ENCODE measurements at regions not wholly inside any gene's neighbourhood (a gene's known extent, or its start where the extent isn't known, plus 50 kb on each side); places are given as distances from the start of the nearest gene placed in this dataset.

- Mint-ChIP-seq H3K4me1 (no peaks in the 10 kb centered on the region), H3K4me3 (no peak overlapping the region), H3K27ac (no peak overlapping the region), H3K9me3 (peaks cover 0 to 4% (median under 1%) of the 10 kb centered on the region in 6 donors), H3K36me3 (no peaks in the 10 kb centered on the region), H3K27me3 (ENCODE audit: low read depth in 3 of 3) (peaks cover 0 to 2% (median 1%) of the 10 kb centered on the region in 3 donors)
- DNase-seq, result no peak
These were observed 309.0 kb upstream of the CHD6 start for GRCh38 chr20:41927189-41927588.

DNA sequence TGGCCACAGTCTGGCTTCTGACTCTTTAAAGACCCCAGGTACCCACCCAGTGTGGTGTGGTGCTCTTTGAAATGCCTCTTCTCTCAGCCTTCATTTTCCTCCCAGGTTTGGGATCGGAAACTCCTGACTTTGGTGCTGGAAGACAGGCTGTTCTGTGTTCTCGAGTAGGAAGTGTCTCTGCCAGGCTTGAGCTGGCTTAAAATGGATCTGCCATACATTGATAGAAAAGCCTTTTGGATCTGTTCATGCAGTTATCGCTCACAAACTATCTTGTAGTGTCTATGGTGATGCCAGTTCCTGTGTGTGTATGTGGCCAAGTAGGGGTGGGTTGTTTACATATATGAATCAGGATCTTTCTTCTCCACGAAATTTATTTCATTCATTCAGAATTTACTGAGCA lies 307.3 kb upstream of the CHD6 start:
- Mint-ChIP-seq H3K9me3 (peaks cover 0 to 4% (median 0%) of the 10 kb centered on the region in 6 donors), H3K27me3 (ENCODE audit: low read depth in 3 of 3) (peaks cover 0 to 2% (median under 1%) of the 10 kb centered on the region in 3 donors), H3K4me1 (no peaks in the 10 kb centered on the region), H3K27ac (no peak overlapping the region), H3K36me3 (no peaks in the 10 kb centered on the region), H3K4me3 (no peak overlapping the region)
- DNase-seq, result no peak

- no peaks in the 10 kb centered on the region for H3K36me3 Mint-ChIP-seq
- H3K4me3 Mint-ChIP-seq, result no peak overlapping the region
- H3K4me1 Mint-ChIP-seq, result no peaks in the 10 kb centered on the region
- no peaks in the 10 kb centered on the region for H3K27me3 Mint-ChIP-seq (ENCODE audit: low read depth in 3 of 3)
- DNase-seq, result no peak
- no peak overlapping the region for H3K27ac Mint-ChIP-seq
- peaks cover 0 to 5% (median under 1%) of the 10 kb centered on the region in 6 donors for H3K9me3 Mint-ChIP-seq
These were observed 305.4 kb upstream of the CHD6 start for GRCh38 chr20:41923624-41924023.

DNA sequence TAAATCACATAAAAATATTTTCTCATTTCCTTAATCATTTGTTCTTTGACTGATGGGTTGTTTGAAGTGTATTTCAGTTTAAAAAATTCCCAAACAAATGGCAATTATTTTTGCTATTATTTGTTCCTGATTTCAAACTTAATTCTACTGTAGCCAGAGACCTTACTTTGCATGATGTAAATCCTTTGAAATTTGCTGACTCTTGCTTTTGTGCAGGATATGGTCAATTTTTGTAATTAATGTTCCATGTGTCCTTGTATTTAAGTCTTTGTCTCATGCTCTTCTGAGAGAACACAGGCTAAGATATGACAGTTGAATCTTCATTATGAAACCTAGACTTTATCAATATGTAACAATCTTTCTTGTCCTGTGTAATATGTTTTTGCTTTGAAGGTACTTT lies 295.0 kb upstream of the CHD6 start:
- Mint-ChIP-seq H3K27me3 (ENCODE audit: low read depth in 3 of 3) (peaks cover 2 to 4% (median 3%) of the 10 kb centered on the region in 3 donors), H3K4me1 (no peaks in the 10 kb centered on the region), H3K9me3 (peaks cover 0 to 15% (median under 1%) of the 10 kb centered on the region in 6 donors), H3K4me3 (no peak overlapping the region), H3K36me3 (no peaks in the 10 kb centered on the region), H3K27ac (no peak overlapping the region)
- no peak for DNase-seq

DNA sequence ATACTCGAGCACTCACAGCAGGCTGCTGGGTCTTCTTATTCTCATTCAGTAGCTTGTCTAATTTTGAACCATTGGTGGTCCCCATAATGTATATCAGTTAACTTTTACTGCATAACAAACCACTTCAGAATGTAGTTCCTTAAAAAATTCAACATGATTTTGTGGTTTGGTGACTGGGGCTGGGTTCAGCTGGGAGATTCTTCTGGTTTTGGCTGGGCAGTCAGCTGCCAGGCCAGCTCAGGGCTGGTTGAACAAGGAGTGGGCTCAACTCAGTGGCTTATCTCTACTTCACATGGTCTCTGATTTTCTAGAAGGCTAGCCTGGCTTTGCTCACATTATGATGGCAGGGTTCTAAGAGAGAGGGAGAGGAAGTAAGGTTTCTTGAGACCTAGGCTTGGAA lies 292.4 kb upstream of the CHD6 start:
- no peak overlapping the region for H3K27ac Mint-ChIP-seq
- peaks cover 0 to 1% (median 0%) of the 10 kb centered on the region in 3 donors for H3K27me3 Mint-ChIP-seq (ENCODE audit: low read depth in 3 of 3)
- H3K4me1 Mint-ChIP-seq, result no peaks in the 10 kb centered on the region
- peaks cover 0 to 5% (median 0%) of the 10 kb centered on the region in 6 donors for H3K9me3 Mint-ChIP-seq
- DNase-seq, result no peak
- no peaks in the 10 kb centered on the region for H3K36me3 Mint-ChIP-seq
- no peak overlapping the region for H3K4me3 Mint-ChIP-seq

- Mint-ChIP-seq H3K27ac (no peak overlapping the region), H3K4me3 (no peak overlapping the region), H3K27me3 (ENCODE audit: low read depth in 3 of 3) (peaks cover 0 to 1% (median 0%) of the 10 kb centered on the region in 3 donors), H3K4me1 (no peaks in the 10 kb centered on the region), H3K36me3 (no peaks in the 10 kb centered on the region), H3K9me3 (no peaks in the 10 kb centered on the region)
- DNase-seq, result no peak
These were observed 287.0 kb upstream of the CHD6 start for GRCh38 chr20:41905199-41905598.

GRCh38 chr20:41903586-41903985 lies 285.4 kb upstream of the CHD6 start:
- no peaks in the 10 kb centered on the region for H3K4me1 Mint-ChIP-seq
- no peak overlapping the region for H3K27ac Mint-ChIP-seq
- DNase-seq, result no peak
- peaks cover 0 to 2% (median 1%) of the 10 kb centered on the region in 3 donors for H3K27me3 Mint-ChIP-seq (ENCODE audit: low read depth in 3 of 3)
- no peaks in the 10 kb centered on the region for H3K36me3 Mint-ChIP-seq
- H3K9me3 Mint-ChIP-seq, result no peaks in the 10 kb centered on the region
- no peak overlapping the region for H3K4me3 Mint-ChIP-seq

DNA sequence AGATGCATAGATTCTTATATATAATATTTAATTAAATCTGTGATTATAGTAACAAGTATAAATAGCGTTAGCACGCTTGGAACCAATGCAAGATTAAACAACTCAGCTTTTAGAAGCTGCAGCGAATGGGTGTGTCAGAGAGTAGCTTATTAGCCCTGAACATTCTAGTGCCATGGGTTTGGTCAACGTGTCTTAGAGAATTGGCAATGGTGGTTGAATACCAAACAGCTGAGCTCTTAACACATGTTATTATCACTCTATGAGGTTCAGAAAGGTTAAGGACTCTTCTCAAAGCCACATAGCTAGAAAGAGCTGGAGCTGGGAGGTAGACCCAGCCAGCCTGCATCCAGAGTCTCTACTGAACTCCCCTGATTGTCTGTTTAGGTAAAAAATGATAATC lies 284.2 kb upstream of the CHD6 start:
- Mint-ChIP-seq H3K27me3 (ENCODE audit: low read depth in 3 of 3) (peaks cover 0 to 2% (median 1%) of the 10 kb centered on the region in 3 donors), H3K9me3 (no peaks in the 10 kb centered on the region), H3K36me3 (no peaks in the 10 kb centered on the region), H3K4me1 (no peaks in the 10 kb centered on the region), H3K27ac (no peak overlapping the region), H3K4me3 (no peak overlapping the region)
- no peak for DNase-seq

DNA sequence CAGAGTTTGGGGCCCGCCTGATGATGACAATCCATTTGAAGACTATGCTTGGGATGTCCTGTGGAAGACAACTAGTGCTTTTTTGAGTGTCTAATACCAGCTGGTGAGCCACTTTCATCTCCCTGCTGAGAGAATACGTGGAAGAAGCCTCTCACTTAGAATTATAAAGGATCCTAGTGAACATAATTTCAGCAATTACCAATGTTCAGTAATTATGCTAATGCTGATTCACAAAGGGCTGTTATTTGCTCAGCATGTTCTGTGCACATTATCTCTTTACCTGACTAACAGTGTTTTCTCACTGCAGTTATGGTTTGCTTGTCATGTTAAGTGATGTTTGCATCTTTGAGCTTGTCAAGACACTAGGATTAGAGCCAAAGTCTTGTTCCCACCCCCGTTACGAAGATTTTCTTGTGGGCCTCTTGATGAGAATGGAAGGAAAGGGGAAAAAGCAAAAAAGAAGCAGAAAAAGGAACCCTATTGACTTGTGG lies 282.1 kb upstream of the CHD6 start:
- DNase-seq, result no peak
- Mint-ChIP-seq H3K27me3 (ENCODE audit: low read depth in 3 of 3) (peaks cover 0 to 2% (median 1%) of the 10 kb centered on the region in 3 donors), H3K4me1 (no peaks in the 10 kb centered on the region), H3K27ac (no peak overlapping the region), H3K36me3 (no peaks in the 10 kb centered on the region), H3K9me3 (no peaks in the 10 kb centered on the region), H3K4me3 (no peak overlapping the region)

GRCh38 chr20:41897708-41898107 lies 279.5 kb upstream of the CHD6 start:
- Mint-ChIP-seq H3K4me3 (no peak overlapping the region), H3K36me3 (no peaks in the 10 kb centered on the region), H3K27me3 (ENCODE audit: low read depth in 3 of 3) (peaks cover 0 to 3% (median 2%) of the 10 kb centered on the region in 3 donors), H3K4me1 (no peaks in the 10 kb centered on the region), H3K9me3 (peaks cover 0 to 5% (median 0%) of the 10 kb centered on the region in 6 donors), H3K27ac (no peak overlapping the region)
- no peak for DNase-seq

- peaks cover 0 to 5% (median 0%) of the 10 kb centered on the region in 6 donors for H3K9me3 Mint-ChIP-seq
- no peak overlapping the region for H3K27ac Mint-ChIP-seq
- DNase-seq, result no peak
- H3K36me3 Mint-ChIP-seq, result no peaks in the 10 kb centered on the region
- H3K27me3 Mint-ChIP-seq (ENCODE audit: low read depth in 3 of 3), result peaks cover 2% of the 10 kb centered on the region in 3 donors
- no peaks in the 10 kb centered on the region for H3K4me1 Mint-ChIP-seq
- no peak overlapping the region for H3K4me3 Mint-ChIP-seq
These were observed 277.3 kb upstream of the CHD6 start for GRCh38 chr20:41895241-41896032.

DNA sequence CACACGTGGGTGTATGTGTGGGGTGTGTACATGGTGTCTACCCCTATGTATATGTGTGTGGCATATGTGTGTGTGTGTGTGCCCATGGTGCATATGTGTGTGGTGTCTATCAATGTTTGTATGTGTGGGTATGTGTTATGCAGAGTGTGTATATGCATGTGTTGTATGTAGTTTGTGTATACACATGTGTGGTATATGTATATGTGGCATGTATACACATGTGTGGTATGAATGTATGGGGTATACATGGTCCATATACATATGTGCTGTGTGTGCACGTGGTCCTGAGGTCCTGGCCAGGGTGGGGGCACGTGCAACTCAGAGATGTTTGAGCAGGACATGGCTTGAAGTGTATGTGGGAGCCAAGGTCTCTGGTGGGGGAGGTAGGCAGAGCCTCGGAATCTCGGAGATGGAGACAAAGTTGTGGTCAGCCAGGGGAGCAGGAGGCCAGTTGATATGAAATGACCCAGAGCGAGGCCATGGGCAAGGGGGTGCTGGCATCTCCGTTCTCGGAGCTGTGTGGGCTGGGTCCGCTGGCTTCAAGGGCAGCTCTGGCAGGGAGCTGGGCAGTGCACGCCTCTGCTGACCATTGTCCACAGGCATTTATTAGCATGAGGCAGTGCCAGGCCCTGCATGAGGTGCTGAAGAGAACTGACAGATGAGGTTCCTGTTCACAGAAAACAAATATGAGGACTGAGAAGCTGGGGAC lies 276.2 kb upstream of the CHD6 start:
- no peaks in the 10 kb centered on the region for H3K4me1 Mint-ChIP-seq
- H3K27me3 Mint-ChIP-seq (ENCODE audit: low read depth in 3 of 3), result peaks cover 1 to 2% (median 2%) of the 10 kb centered on the region in 3 donors
- H3K9me3 Mint-ChIP-seq, result peaks cover 0 to 5% (median 0%) of the 10 kb centered on the region in 6 donors
- no peak overlapping the region for H3K27ac Mint-ChIP-seq
- H3K4me3 Mint-ChIP-seq, result no peak overlapping the region
- no peaks in the 10 kb centered on the region for H3K36me3 Mint-ChIP-seq
- DNase-seq, result no peak

DNA sequence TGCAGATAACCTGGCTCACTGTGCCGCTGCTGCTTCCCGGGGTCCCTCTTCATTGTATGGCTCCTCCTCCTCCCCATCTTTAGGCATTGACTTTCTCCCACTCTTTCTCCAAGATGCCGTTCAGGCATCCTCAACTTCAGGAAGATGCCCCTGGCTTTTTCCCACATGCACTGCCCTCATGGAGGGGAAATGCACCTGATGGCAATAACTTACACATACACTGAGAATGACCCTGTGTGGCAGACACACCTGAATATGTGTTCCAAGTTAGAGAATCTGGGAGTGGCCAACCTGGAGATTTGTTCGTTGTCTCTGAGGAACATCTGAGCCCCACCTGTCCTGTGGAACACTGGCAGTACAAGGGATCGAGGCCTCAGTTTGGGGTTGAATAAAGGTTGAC lies 273.9 kb upstream of the CHD6 start:
- Mint-ChIP-seq H3K36me3 (no peaks in the 10 kb centered on the region), H3K27ac (no peak overlapping the region), H3K27me3 (ENCODE audit: low read depth in 3 of 3) (peaks cover 2 to 3% (median 2%) of the 10 kb centered on the region in 3 donors), H3K4me1 (no peaks in the 10 kb centered on the region), H3K4me3 (no peak overlapping the region), H3K9me3 (peaks cover 0 to 7% (median 0%) of the 10 kb centered on the region in 6 donors)
- no peak for DNase-seq

- Mint-ChIP-seq H3K36me3 (no peaks in the 10 kb centered on the region), H3K27ac (no peak overlapping the region), H3K9me3 (peaks cover 0 to 7% (median 0%) of the 10 kb centered on the region in 6 donors), H3K4me1 (no peaks in the 10 kb centered on the region), H3K4me3 (no peak overlapping the region), H3K27me3 (ENCODE audit: low read depth in 3 of 3) (peaks cover 2 to 3% (median 2%) of the 10 kb centered on the region in 3 donors)
- DNase-seq, result no peak
These were observed 271.7 kb upstream of the CHD6 start for GRCh38 chr20:41889844-41890224.
